NB4 (cell line): ENCODE measurements at regions not wholly inside any gene's neighbourhood (a gene's known extent, or its start where the extent isn't known, plus 50 kb on each side); places are given as distances from the start of the nearest gene placed in this dataset.

Experiments
- CTCF ChIP-seq: IDR thresholded peaks from one replicate; pipeline ENCODE4 v1.5.1; 2012; ENCODE audit warnings: low read depth, low read length
- MYC ChIP-seq: IDR thresholded peaks from 2 replicates; pipeline ENCODE4 v1.6.1; 2011; ENCODE audit warnings: low read depth, low read length
- POLR2A ChIP-seq: IDR thresholded peaks from 2 replicates; pipeline ENCODE4 v1.6.1; 2011; ENCODE audit warnings: mild to moderate bottlenecking; ENCODE audit not compliant: insufficient read length; ENCODE audit errors: extremely low read depth
- TF ChIP-seq, protein P1 (sequence below): IDR thresholded peaks from 2 replicates; pipeline ENCODE4 v1.6.1; 2011; ENCODE audit warnings: low read depth, low read length

DNA sequence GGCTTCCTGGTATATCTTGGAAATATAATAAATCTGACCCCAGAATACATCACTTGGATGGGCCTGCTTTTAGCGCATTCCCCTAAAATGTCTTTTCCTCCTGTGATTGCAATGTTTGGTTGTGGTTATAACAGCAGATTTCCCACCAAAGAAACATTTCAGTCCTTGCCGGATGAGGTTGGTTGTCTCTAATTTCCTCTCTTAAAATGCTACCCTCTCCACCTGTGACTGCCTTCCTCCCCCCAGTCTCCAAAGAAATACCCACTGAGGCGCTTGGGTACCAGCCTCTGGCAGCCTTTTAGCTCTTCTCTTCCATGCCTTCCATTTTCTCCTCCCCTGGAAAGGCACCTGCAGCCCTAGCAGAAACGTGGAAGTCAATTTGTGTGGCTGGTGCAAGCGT, 102.1 kb upstream of the SIX3 start:
- TF ChIP-seq CTCF (no peak), POLR2A (no peak), MYC (no peak)
- TF ChIP-seq, protein P1, sequence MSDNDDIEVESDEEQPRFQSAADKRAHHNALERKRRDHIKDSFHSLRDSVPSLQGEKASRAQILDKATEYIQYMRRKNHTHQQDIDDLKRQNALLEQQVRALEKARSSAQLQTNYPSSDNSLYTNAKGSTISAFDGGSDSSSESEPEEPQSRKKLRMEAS: no peak
